ENCODE measurements at regions not wholly inside any gene's neighbourhood (a gene's known extent, or its start where the extent isn't known, plus 50 kb on each side); places are given as distances from the start of the nearest gene placed in this dataset.

DNA sequence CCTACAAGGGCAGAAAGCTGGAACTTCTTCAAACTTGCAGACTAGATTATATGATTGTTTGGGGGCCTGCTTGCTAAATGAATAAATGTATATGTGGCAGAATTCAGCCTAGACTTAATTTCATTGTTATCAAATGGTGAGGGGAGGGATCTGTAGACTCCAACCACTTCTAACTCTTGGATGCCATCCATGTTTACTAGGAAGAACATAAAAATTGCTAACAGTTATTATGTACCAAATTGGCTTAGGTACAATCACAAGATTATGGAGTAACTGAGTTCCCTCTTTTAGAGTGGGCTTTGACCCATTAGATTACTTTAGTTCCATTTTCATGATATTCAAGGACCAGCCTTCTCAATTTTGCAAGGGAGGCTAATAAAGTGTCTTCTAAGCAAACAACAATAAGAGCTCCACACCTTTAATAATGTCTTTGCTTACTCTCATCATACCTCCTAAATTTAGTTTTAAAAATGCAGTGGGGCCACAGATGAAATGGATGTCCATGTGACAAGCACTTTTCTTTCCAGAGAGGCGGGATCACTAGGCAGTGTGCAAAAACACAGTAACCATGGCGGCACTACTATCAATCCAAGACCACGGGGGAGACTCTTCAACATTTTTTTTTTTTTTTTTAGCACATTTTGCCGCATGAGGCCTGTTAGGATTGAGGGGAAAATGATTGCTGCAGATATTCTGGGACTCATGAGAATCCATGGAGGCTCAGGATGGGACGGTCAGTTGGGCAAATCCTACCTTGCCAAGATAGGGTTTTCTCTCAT lies 217.6 kb upstream of the SPRED2 start:
- no peak for DNase-seq (ENCODE audit: low spot score)

DNA sequence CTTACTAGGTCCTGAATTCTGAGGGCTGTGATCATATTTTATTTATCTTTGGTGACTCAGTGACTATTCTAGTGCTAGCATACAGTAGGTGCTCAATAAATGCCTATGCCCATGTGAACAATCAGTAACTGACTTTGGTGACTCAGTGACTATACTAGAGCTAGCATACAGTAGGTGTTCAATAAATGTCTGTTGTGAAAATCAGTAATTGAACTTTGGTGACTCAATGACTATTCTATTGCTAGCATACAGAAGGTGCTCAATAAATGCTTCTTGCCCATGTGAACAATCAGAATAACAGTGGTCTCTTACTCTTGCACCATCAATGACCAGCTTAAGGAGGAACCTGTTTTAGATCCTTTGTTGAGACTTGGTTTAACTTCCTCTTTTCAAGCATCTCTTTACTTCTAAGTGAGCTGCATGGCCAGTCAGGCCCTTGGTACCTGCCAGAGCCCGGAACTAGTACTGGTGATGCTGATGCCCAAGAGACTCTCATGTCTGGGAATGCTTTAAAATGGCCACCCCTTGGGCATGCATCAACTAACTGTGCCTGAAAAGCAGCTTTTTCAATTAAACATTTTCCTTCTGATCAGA lies 214.9 kb upstream of the SPRED2 start:
- no peak for DNase-seq (ENCODE audit: low spot score)

DNA sequence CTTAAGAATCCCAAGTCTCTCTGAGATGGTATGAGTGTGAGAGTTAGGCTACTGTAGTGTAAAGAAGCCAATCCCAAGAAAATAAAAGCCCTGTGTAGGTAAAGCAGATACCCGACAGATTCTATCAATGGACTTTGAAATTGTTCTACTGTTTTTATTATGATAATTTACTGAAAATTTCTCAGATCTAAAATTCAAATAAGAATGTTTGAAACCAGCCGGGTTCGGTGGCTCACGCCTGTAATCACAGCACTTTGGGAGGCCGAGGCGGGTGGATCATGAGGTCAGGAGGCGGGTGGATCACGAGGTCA lies 208.3 kb upstream of the SPRED2 start:
- DNase-seq (ENCODE audit: low spot score): no peak

DNA sequence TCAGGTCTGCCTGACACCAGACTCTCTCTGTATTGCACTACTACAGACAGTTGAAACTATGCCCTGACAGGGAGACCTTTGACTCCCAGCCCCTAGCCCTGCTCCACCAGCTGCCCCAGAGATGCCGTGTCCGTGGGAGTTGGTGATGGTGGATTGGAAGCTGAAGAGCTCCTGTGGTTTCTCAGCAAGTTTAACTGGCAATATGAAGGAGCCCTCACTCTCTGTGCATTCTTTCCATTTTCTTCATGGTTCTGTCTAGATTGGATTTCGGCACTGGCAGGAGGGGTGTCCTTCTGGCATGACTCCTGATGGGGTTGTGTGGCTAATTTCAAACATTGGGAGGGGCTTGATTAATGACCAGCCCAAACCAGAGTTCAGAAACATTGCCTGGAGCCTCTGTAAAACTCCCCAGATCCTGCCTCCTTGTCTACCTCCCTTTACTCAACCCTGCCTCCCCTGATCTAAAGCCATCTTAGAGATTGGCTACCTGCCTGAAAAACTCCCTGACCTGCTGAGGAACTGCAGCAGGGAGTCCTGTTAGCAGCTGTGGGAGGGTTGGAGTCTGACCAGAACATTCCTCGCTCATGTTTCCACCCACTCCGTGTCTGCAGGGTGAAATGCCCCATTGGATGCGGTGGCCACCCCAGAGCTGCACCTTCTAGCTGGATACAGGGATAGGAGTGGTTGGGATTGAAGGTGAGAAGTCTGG lies 206.9 kb upstream of the SPRED2 start:
- DNase-seq (ENCODE audit: low spot score): no peak

DNA sequence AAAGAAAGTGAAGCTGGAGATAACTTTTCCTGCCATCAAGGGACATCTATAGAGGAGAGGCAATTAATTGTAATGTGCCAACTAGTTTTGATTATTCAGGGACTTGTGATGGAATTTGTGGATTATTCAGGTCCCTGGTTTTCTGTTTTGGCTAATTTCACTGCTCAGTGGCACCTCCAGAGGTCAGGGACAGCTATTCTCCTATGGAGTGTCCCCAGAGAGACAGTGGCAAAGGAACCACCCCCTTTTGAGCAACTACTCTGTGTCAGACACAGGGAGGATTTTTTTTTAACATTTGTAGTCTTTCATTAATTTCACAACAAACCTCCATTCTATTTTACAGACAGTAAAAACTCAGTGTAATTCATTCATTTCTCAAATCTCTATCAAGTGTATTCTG lies 206.0 kb upstream of the SPRED2 start:
- DNase-seq (ENCODE audit: low spot score): no peak

DNA sequence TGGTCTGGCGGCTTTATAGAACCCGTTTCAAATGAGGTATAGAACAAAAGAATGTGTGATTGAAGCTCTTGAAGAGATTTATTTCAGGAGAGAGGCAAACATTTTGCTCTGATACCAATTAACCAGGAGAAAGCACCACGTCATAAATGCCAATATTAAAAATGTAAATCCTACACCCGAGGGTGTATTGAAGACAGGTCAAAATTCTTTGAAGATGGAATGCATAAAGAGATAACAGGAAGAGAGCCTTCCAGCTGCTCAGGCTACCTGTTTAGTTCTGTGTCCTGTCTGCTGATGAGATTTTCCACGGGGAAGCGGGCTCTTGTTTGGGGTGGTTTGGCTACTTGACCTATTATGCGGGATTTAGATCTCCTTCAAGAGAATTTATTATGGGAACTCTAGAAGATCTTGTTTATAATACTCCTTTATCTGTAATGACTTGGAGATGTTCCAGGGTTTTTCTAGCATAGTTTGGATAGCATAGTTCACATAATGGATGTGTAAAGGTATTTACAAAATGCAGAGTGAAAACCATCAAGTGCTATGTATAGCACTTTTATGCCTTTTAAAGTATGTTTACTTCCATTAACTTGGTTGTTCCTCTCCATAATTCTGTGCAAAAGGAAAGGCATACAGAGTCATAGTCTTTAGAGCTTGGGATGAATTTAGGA lies 204.5 kb upstream of the SPRED2 start:
- no peak for DNase-seq (ENCODE audit: low spot score)

DNA sequence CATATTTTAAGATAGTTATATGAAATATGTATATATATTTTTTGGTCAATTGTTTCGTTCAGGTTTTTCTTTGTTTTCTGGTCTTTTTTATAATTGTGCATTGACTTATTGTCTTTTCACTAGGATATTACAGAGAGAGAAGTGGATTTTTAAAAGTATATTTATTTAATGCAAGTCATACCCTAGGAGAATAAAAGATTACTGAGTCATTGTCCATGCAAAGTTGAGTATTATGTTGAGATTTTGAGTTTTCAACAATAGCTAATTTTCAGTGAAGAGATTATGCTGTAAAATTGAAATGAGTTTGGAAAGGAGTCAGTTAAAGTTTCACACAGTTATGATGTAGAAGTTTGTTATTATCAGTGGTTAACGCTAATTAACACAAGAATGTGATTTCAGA lies 203.6 kb upstream of the SPRED2 start:
- no peak for DNase-seq (ENCODE audit: low spot score)

DNA sequence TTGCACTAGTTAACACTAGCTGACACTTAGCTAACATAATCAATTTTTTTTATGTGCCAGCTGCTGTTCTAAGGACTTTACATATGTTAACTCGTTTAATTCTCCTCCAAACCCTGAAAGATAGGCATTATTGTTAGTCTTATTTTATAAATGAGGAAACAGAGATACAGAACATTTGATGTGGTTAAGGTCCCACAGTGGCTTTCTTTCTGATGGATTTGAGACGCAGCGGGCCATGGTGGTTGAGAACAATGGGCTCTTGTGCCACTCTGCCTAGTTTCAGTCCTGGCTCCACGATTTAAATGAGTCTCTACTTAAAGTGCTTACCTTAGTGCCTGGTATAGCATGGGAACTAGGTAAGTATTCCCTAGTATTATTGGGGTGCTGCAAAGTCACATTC lies 201.9 kb upstream of the SPRED2 start:
- DNase-seq (ENCODE audit: low spot score): no peak

DNA sequence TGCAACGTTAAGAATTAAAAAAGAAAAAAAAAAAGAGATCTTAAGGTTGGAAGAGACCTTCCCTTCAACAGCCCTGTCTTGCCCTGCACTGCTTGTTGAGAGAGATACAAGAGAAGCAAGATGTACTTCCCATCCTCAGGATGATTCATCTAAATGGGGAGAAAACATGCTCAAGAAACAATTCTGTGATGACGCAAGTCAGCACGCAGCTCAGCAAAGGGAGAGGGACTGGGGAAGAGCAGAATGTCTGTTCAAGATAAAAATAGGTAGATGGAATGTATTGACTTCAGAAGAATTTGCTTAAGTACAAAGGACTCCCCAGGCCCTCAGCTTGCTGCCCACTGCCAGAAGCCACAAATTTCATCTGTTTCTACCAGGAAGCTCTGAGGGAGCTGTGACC lies 198.2 kb upstream of the SPRED2 start:
- DNase-seq (ENCODE audit: low spot score): no peak

DNA sequence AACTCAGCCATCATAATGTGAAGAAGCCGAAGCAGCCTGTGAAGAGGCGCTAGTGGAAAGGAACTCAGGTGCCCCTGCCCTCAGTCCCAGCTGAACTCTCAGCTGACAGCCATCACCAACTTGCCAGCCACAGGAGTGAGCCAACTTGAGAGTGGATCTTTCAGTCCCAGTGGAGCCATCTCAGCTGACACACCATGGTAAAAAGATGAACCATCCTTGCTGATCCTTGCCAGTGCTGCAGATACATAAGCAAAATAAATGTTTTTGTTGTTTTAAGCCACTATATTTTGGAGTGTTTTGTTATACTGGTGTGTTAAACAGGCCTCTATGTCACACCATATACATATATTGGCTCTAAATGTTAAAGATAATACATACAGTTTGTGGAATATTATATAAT lies 195.8 kb upstream of the SPRED2 start:
- no peak for DNase-seq (ENCODE audit: low spot score)

DNA sequence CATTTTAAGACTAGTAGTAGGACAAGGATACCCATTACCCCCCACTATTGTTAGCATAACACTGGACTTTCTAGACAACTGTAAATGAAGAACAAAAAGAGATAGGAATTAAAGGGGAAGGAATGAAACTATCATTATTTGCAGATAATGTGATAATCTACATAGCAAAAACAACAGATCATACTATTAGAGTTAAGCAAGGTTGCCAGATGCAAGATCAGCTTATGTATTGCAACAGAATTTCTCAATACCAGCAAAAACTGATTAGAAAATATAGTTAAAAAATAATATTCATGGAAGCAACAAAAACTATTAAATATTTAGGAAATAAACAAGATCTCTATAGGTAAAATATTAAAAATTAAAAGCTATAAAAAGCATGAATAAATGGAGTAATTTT lies 194.4 kb upstream of the SPRED2 start:
- no peak for DNase-seq (ENCODE audit: low spot score)

DNA sequence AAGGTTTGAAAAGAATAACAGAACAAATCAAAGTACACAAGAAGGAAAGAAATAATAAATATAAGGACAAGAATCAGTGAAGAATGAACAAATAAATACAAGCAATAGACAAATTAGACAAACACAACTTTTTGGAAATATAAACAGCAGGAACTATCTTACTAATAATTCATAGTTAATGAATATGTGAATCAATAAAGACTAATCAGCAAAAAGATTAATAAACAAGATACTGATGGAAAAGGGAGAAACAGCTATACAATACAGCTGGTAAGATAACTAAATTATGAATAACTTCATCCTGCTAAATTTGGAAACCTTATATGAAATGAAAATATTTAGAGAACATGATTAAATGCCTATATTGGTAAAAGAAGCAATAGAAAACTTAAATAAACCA lies 193.6 kb upstream of the SPRED2 start:
- no peak for DNase-seq (ENCODE audit: low spot score)

DNA sequence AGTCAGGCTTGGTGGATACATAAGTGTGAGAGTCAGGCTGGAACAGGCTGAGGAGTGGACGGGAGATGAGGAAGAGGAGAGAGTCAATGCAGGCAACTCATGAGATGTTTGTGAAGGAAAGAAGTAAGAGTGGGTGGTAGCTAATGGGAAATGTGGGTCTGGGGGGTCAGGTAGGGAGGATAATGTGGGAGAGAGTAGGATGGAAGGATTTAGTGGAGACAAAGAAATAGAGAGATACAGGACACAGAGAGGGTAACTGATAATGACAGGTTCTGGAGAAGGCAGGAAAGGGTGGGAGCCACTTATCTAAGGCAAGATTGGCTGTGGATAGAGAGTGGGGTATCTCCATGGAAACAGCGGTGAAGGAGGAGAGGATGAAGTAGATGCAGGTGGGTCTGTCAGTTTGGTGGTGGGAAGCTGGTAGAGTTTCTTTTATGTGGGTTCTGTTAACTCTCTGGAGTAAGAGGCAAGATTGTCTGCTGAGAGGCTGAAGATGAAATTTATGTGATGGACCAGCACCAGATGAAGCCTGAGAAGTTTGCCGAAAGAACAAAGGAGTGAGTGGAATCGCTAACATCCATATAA lies 190.6 kb upstream of the SPRED2 start:
- no peak for DNase-seq (ENCODE audit: low spot score)

DNA sequence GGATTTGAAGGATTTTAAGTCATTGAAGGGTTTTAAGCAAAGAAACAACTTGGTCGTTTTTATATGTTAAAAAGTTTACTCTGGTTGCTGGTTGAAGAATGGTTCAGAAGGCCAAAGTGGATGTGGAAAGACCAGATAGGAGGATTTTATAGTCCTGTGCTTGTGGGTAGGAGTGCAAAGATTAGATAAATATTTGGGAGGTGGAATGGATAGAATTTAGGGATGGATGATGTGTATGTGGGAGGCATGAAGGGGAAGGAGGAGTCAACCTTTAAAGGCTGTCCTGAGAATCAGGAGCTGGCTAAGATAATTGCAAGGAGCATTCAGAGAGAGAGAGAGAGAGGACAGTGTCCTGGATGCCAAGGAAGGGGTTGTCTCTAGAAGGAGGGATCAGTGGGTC lies 190.1 kb upstream of the SPRED2 start:
- no peak for DNase-seq (ENCODE audit: low spot score)

DNA sequence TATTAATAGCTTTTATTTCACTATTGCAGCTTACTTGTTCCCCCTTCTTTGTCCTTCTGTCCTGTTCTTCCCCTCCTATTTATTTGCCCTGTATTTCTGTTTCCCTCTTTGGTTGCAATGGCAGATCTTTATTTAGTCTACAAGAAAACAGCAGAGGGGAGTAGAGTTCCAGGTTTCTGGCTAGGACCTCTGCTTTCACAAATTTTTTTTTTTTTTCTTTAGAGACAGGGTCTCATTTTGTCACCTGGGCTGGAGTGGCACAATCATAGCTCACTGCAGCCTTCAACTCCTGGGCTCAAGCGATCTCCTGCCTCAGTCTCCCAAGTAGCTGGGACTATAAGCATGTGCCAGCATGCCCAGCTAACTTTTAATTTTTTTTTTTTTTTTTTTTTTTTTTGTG lies 188.1 kb upstream of the SPRED2 start:
- DNase-seq (ENCODE audit: low spot score): no peak

DNA sequence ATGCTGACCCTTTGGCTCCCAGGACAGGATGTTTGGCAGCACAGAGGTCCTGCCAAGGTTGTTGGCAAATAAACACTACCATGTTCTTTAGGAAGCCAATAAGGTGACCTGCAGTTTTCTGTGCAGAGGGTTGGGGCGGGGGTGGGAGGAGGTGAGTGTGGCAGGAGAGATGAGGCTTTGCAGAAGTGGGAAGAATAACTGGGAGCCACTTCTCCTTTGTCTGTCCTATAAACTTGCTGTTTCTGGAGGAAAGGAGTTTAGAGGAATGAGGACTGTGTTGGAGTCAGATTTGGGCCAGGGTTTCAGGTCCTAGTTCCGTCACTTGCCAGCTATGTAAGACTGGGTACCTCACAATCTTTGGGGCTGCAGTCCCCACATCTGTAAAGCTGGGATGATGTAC lies 187.6 kb upstream of the SPRED2 start:
- DNase-seq (ENCODE audit: low spot score): no peak

DNA sequence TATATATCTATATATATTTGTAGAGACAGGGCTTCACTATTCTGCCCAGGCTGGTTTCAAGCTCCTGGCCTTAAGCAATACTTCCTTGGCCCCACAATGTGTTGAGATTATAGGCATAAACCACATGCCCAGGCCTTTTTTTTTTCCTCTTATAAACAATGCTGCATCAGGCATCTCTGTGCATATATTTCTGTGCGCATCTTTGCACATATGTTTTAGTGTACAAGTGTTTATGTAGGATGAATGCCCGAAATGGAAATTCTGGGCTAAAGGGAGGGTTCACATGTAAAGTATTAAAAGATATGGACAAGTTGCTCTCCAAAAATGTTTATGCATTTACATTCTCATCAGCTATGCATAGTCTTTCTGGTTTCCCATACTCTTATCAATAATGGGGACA lies 183.2 kb upstream of the SPRED2 start:
- DNase-seq (ENCODE audit: low spot score): no peak

DNA sequence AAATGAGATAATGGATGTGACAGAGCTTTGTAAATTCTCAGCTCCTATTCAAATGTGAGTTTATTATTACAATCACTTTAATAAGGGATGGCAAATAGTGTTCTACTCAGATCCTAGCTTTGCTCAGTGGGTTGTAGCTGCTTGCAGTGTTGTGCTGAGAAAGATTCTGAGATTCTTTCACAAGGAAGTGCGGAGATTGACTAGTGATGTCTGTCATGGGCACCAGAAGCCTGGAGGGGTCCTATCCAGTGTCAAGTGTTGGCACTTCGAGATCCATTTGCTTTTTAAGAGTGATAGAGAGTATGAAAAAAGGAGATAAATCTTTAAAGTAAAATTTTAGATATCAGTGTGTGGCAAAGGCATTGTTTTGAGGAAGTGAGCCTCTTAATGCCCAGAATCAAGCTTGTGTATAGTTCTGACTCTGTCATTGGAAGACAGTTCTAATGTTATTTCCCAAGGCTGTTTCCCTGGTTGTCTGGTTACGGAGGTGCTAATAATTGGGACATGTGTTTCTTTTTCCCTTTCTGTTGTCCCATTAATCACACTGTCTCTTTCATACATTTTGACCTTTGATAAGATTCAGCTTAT lies 181.7 kb upstream of the SPRED2 start:
- no peak for DNase-seq (ENCODE audit: low spot score)

DNA sequence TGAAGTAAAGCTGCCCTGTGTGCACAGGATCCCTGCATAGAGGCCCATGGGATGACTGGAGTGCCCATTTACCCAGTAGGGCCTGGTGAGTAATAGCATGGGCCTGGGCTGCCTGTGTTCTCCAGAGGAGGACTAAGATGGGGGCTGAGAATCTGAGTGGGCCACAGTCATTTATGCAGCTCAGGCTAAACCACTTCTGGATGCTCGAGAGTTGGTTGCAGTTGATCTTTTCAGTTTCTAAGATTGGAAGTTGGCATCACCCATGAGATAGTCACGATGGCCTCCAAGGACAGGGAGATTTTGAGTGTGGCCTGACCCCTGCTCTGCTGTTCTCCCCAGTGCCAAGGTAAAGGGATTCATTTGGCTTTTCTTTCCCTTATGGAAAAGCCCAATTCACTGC lies 179.1 kb upstream of the SPRED2 start:
- DNase-seq (ENCODE audit: low spot score): no peak

DNA sequence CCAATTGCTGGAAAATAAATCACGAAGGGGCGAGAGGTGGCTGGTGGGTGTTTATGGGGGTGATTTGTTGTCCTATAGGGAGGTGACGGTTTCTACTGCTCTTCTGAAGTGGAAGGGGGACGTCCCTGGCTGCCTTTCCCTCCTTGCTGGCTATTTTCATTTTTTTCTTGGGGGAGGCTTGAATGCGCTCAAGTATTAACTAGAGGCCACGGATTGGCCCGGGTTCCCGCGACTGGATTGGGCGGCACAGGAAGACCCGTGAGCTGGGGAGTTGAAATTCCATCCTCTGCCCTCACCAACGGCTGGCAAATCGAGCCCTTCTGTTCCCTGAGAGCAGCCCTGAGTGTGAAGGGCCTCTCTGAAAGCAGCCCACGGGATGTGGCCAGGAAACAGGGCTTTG lies 176.5 kb upstream of the SPRED2 start:
- no peak for DNase-seq (ENCODE audit: low spot score)

DNA sequence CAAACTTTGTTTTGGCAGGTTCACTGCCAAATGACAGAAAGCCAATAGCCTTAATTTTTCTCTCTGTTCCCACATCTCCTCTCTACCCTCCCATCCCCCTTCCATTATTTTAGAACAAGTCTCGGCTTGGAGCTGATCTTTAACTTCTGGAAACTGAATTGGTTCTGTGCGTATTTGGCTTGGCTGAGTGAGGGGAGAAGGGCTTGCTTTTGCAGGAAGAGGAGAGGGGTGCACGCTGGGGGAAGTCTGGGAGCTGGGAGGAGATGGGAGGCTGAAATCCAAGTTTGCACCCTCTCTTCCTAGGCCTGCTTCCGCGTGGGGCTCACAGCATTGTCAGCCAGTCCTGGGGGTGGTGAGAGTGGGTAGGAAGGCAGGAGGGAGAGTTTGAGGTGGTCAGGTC lies 176.1 kb upstream of the SPRED2 start:
- DNase-seq (ENCODE audit: low spot score): no peak

DNA sequence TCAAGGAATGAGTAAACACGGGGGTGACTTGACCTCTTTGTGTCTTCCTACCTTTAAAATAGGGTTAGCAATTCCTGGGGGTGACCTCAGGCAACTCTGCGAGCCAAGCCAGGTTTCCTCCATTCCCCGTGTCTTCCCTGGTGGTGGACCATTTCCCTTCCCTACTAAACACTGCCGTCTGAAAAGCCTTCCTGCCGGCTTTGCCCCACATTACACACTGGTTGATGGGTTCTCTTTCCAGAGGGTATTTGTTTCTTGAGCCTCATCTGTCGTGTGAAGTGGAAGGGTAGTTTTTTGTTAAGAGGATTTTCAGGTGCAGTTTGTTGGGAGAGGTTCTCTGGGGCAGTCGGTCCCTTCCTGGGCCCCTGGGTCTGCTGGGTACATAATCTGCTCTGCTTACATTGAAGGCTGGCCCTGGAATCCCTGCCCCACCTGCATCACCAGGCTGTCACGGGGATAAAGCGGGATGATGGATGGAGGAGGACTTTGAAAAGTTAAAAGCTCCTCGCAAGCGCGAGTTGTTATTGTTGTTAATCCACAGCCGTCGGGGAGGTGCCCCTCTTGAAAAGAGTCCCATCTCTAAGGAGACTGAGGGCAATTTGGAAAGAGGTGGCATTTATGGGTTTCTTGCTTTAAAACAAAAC lies 175.4 kb upstream of the SPRED2 start:
- no peak for DNase-seq (ENCODE audit: low spot score)
